GM03348 (cell line): ENCODE measurements at regions not wholly inside any gene's neighbourhood (a gene's known extent, or its start where the extent isn't known, plus 50 kb on each side); places are given as distances from the start of the nearest gene placed in this dataset.

ENCODE experiments used
- DNase-seq: peaks from one replicate; pipeline ENCODE4 v3.0.0; 2012; ENCODE audit warnings: low spot score

DNA sequence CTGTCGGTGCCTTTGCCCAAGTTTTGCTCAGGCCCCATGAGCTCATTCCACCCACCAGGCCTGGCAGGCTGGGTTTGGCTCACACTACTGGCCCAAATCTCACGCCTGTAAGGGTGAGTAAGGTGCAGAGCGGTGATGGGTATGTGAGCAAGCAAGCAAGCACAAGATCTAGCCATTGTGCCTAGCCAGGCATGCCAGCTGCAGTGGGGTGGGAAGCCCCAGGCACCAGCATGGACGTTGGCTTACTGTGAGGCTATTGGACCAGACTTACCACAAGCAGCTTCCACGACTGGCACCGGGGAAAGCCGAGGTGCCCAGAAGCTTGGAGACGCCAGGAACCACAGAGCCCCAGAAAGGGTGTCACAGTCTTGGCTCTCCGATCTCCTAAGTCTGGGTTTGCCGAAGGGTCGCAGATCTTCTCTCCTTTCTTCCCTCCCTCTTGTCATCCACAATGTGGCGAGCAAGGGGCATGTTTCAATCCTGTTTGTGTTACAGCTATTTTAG is 2659.4 kb upstream of the PCDH20 start:
- no peak for DNase-seq

- no peak for DNase-seq
Observed at GRCh38 chr13:64073203-64073602, 2657.6 kb upstream of the PCDH20 start.

- DNase-seq, result no peak
Observed at GRCh38 chr13:64071352-64071751, 2655.7 kb upstream of the PCDH20 start.

- no peak for DNase-seq
Observed at GRCh38 chr13:64069892-64070291, 2654.2 kb upstream of the PCDH20 start.

- DNase-seq, result no peak
Observed at GRCh38 chr13:64066711-64067110, 2651.1 kb upstream of the PCDH20 start.

GRCh38 chr13:64061649-64062048 is 2646.0 kb upstream of the PCDH20 start:
- no peak for DNase-seq

DNA sequence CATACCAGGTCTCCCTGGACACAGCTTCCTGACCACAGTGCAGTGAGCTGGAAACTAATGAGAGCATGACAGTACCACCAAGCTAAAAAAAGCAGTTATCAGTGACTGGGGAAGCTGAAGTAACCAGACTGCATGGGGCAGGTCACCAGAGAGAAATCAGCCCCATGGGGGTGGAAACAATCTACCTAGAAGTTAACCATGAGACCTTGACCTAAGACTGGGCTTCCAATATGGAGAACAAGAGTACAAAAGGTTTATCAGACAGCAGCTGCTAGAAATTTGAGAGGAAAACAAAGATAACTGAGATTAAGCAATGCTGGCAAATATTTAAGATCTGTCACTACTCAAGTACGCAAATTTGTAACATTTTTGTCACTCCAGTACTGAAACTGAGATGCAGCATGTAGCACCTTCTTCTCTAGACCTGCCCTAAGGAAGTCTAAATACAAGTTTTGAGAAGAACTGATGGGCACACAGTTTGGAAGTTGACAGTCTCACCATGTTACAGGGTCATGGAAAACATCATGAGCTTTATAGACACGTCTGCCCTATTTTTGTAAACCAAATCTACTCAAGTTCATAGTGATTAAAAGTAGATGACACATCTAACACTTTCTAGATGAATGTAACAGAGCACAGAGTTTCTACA is 2641.8 kb upstream of the PCDH20 start:
- no peak for DNase-seq

- DNase-seq, result no peak
Observed at GRCh38 chr13:64054321-64054720, 2638.7 kb upstream of the PCDH20 start.

GRCh38 chr13:64052521-64052920 is 2636.9 kb upstream of the PCDH20 start:
- DNase-seq, result no peak

GRCh38 chr13:64051278-64051677 is 2635.6 kb upstream of the PCDH20 start:
- no peak for DNase-seq

GRCh38 chr13:64041296-64041695 is 2625.6 kb upstream of the PCDH20 start:
- DNase-seq, result no peak

- DNase-seq, result no peak
Observed at GRCh38 chr13:64033921-64034320, 2618.3 kb upstream of the PCDH20 start.

- no peak for DNase-seq
Observed at GRCh38 chr13:64029343-64030093, 2613.9 kb upstream of the PCDH20 start.

DNA sequence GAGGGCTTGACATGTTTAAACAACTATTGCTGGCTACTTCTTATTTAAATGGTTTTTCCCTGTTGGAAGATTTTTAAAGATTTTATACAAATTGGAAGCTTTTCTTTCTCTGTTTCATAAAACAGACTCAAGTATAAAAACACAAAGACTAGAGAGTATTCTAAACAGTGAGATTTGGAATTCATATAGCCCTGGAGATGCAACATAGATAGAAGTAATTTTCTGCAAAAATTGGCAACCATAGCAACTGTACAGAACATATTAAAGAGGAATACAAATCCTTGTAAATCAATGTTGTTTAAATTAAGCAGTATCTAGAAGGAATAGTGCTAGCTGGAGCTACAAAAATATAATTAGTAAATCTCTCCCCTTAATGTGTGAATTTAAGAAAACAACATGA is 2612.9 kb upstream of the PCDH20 start:
- no peak for DNase-seq

DNA sequence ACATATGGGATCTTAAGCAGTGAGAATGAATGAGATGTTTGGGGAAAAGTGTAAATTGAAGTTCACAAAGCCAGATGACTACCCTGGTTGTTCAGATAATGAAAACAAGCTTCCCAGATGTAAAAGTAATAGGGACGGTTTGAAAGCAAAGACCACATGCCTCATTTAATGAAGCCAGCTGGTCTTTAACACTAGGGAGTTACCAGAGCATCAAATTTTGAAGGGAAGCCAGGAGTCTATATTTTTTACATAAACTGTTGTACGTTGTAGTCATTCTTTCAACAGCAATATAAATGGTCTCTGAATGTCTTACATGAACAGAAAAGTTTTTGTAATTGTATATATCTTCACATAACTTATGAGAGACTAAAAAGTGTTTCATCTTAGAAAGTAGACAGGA is 2604.5 kb upstream of the PCDH20 start:
- DNase-seq, result no peak

DNA sequence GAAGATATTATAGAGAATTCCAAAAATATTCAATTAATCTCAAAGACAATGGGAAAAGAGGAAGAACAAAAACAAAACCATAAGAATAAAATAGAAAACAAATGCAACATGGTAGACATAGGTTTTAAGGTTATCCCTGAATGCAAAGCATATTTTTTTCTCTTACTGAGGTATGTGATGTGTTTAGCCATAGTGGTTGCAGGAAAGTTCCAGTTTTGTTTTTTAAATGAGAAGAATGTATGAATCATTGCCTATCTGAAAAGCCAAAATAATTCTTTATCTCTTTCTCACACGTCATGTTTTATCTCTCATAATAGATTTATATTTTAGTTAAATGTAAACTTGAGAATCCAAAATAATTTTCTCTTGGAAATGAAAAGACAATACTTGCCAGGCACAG is 2591.7 kb upstream of the PCDH20 start:
- no peak for DNase-seq

- no peak for DNase-seq
Observed at GRCh38 chr13:64000321-64000720, 2584.7 kb upstream of the PCDH20 start.

GRCh38 chr13:63999614-64000305 is 2584.1 kb upstream of the PCDH20 start:
- no peak for DNase-seq

GRCh38 chr13:63983366-63983765 is 2567.7 kb upstream of the PCDH20 start:
- DNase-seq, result no peak

DNA sequence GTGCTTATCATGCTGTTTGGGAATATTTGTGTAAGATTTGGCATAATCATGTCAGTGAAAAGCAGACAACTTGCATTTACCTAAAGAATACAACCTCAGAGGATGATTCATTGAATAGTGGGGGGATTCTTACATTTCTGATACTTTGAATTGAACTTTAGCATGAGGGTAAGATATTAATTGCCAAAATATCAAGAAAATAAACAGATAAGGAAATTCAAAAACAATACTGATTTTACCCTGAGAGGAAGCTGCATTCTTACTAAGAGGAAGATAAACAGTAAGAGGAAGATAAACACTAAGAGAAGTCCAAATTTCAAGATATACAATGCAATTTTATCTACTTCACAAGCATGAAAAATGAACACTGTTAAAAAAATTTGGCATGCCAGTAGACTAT is 2564.3 kb upstream of the PCDH20 start:
- no peak for DNase-seq

GRCh38 chr13:63972328-63972727 is 2556.7 kb upstream of the PCDH20 start:
- DNase-seq, result no peak

GRCh38 chr13:63954683-63955082 is 2539.0 kb upstream of the PCDH20 start:
- DNase-seq, result no peak

- no peak for DNase-seq
Observed at GRCh38 chr13:63948045-63948444, 2532.4 kb upstream of the PCDH20 start.
